ENCODE measurements at regions not wholly inside any gene's neighbourhood (a gene's known extent, or its start where the extent isn't known, plus 50 kb on each side); places are given as distances from the start of the nearest gene placed in this dataset.

DNA sequence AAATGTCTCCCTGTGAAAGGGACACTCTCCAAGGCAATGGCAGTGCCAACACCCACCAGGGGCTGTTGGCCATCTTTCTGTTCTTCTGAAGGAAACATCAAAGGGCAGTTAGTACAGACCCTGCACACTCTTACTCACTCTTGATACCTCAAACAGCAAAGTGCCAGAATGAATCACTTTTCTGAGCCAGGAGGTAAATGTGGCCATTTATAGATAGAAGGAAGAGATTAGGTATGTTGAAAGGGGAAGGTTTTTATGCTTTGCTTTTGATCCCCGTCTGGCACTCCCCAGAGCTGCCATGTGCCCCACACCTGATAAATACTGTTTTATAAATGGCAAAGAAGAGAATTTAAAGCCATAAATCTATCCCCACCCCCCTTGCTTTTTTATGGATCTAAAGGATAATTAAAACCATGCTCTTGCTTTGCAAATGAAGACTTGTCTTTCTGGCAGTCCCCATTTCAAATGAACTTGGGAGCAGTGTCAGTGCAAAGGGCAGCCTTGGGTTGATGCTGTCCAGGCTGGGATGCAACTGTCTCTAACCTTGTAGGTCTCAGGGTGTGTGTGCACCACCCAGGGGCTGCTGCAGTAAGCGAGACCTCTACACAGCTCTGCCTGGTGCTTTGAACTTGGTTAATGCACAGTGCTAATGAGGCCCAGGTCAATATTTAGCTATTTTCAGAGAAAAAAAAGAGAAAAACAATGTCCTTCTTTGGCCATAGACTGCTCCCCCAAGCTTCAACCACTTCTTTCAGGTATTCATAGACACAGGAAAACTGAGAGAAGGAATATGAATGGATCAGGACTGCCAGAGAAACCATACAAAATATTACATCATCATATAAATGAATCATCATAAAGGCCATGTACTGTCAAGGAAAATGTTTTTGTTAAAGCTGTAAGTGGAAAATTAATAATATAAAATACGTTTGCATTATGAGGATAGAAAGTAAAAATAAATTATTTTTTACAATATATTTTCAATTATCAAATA, 207.5 kb downstream of the ETS1 start:
- no peak overlapping the region for H2AK9ac ChIP-seq (replicated peaks; ENCODE audit: low read depth, low read length, poor library complexity)
- H4K8ac ChIP-seq (ENCODE audit: low read depth in 2 of 2, low read length in 2 of 2) = no peak overlapping the region
- H3K36me3 ChIP-seq (ENCODE audit: control insufficient read depth, insufficient read depth, low read length) = no peaks in the 10 kb centered on the region
- no peak overlapping the region for H2AFZ ChIP-seq (replicated peaks; ENCODE audit: low read length, poor library complexity)
- no peak for DNase-seq
- no peak for ATAC-seq (ENCODE audit: low read depth)
- H2AK5ac ChIP-seq (ENCODE audit: low read depth, low read length) = no peak overlapping the region
- intact Hi-C loops (cut with micrococcal nuclease) (no loop called here), in situ Hi-C loops (cut with MboI; ENCODE audit: low sequenced_read_pairs) (no loop called here), dilution Hi-C loops (cut with HindIII; ENCODE audit: low sequenced_read_pairs, unreplicated experiment) (no loop called here)
- no peak overlapping the region for H4K5ac ChIP-seq (ENCODE audit: low read depth, low read length)
- H2BK20ac ChIP-seq (ENCODE audit: low read depth, low read length) = no peak overlapping the region
- TF ChIP-seq MXI1 (IDR thresholded peaks at IDR 0.05; ENCODE audit: borderline replicate concordance, low read depth, low read length) = no peak
- 0 out of 2 replicates have a peak, but pooled peaks have one; percentile 18 for TF ChIP-seq CEBPB (IDR thresholded peaks at IDR 0.05; ENCODE audit: low read depth, low read length)
- WGBS, 2 experiments (ENCODE audit: extremely low coverage in 2 of 2, insufficient read length in 1 of 2) = no CpG with 5 or more reads among the region's 3 CpGs
- H3K9me1 ChIP-seq (ENCODE audit: insufficient read depth, low read length) = no peaks in the 10 kb centered on the region
- H3K27me3 ChIP-seq (ENCODE audit: control insufficient read depth, insufficient read depth, low read length) = no peaks in the 10 kb centered on the region
- H4K91ac ChIP-seq (ENCODE audit: insufficient read depth, low read depth, low read length) = no peak overlapping the region
- no peak overlapping the region for H3K23ac ChIP-seq (ENCODE audit: low read depth, low read length)
- H3K56ac ChIP-seq (ENCODE audit: extremely low read depth, insufficient read depth, low read length) = no peak overlapping the region
- H2BK5ac ChIP-seq (ENCODE audit: low read depth, low read length, poor library complexity, severe bottlenecking) = no peak overlapping the region
- no TSS peak for BruUV-seq (replicated peaks)
- H3K4ac ChIP-seq (ENCODE audit: low read depth, low read length) = no peak overlapping the region
- H3K4me3 ChIP-seq (ENCODE audit: insufficient read depth, low read depth, low read length) = no peak overlapping the region
- H4K20me1 ChIP-seq (ENCODE audit: insufficient read depth, low read length) = no peaks in the 10 kb centered on the region
- no peak overlapping the region for H3K27ac ChIP-seq (ENCODE audit: insufficient read depth, low read length)
- no peak overlapping the region for H2BK120ac ChIP-seq (ENCODE audit: low read depth, low read length)
- no peaks in the 10 kb centered on the region for H3K79me1 ChIP-seq (ENCODE audit: low read depth in 1 of 2, low read length in 2 of 2)
- H2BK15ac ChIP-seq (ENCODE audit: low read depth, low read length) = no peak overlapping the region
- ChIA-PET POLR2A (ENCODE audit: unreplicated experiment) (no interaction called here), CTCF (no interaction called here)
- H3K18ac ChIP-seq (ENCODE audit: low read depth, low read length) = no peak overlapping the region
- no peaks in the 10 kb centered on the region for H3K9me3 ChIP-seq (ENCODE audit: control insufficient read depth, insufficient read depth, low read length)
- H3K4me2 ChIP-seq (ENCODE audit: low read depth, low read length) = no peak overlapping the region
- H3K4me1 ChIP-seq (ENCODE audit: control insufficient read depth, insufficient read depth, low read length) = no peaks in the 10 kb centered on the region
- H3K9ac ChIP-seq (ENCODE audit: low read depth, low read length) = no peak overlapping the region
- H3K14ac ChIP-seq (replicated peaks; ENCODE audit: low read depth, low read length) = no peak overlapping the region
